Activated CD4-positive, alpha-beta T cell treated with anti-CD3 and anti-CD28 coated beads, Interleukin-2, Interleukin-6, amounts not matched to agents 100 ng/mL and 50 ng/mL, durations not matched to agents 16 hours and 8 hours (primary cell): ENCODE measurements at regions not wholly inside any gene's neighbourhood (a gene's known extent, or its start where the extent isn't known, plus 50 kb on each side); places are given as distances from the start of the nearest gene placed in this dataset.

Experiments
- DNase-seq: peaks from one replicate; pipeline ENCODE4 v3.0.0-alpha.2; 2020

GRCh38 chr4:141464366-141464765 lies 172.0 kb upstream of the IL15 start:
- DNase-seq = no peak

GRCh38 chr4:141465171-141465570 lies 171.2 kb upstream of the IL15 start:
- DNase-seq = no peak

GRCh38 chr4:141467225-141467624 lies 169.2 kb upstream of the IL15 start:
- no peak for DNase-seq

- no peak for DNase-seq
These were observed 167.0 kb upstream of the IL15 start for GRCh38 chr4:141469392-141469791.

- DNase-seq = no peak
These were observed 163.3 kb upstream of the IL15 start for GRCh38 chr4:141473026-141473540.

- DNase-seq = no peak
These were observed 162.4 kb upstream of the IL15 start for GRCh38 chr4:141473952-141474351.

GRCh38 chr4:141480950-141481349 lies 155.4 kb upstream of the IL15 start:
- no peak for DNase-seq

GRCh38 chr4:141484298-141484697 lies 152.1 kb upstream of the IL15 start:
- DNase-seq = peak; percentile 15

GRCh38 chr4:141486375-141486997 lies 149.9 kb upstream of the IL15 start:
- no peak for DNase-seq

GRCh38 chr4:141497627-141498026 lies 138.8 kb upstream of the IL15 start:
- DNase-seq = peak; percentile 7

GRCh38 chr4:141499261-141499853 lies 137.0 kb upstream of the IL15 start:
- no peak for DNase-seq

GRCh38 chr4:141501395-141501794 lies 135.0 kb upstream of the IL15 start:
- DNase-seq = no peak

GRCh38 chr4:141501931-141502330 lies 134.5 kb upstream of the IL15 start:
- no peak for DNase-seq

- DNase-seq = no peak
These were observed 133.6 kb upstream of the IL15 start for GRCh38 chr4:141502755-141503154.

- DNase-seq = no peak
These were observed 133.1 kb upstream of the IL15 start for GRCh38 chr4:141503260-141503659.

- DNase-seq = no peak
These were observed 125.3 kb upstream of the IL15 start for GRCh38 chr4:141511055-141511454.

GRCh38 chr4:141513866-141514265 lies 122.5 kb upstream of the IL15 start:
- DNase-seq = no peak

- DNase-seq = no peak
These were observed 118.2 kb upstream of the IL15 start for GRCh38 chr4:141518222-141518621.

- DNase-seq = no peak
These were observed 112.3 kb upstream of the IL15 start for GRCh38 chr4:141524116-141524515.

- no peak for DNase-seq
These were observed 111.5 kb upstream of the IL15 start for GRCh38 chr4:141524841-141525240.

GRCh38 chr4:141530627-141531026 lies 105.8 kb upstream of the IL15 start:
- DNase-seq = no peak

- no peak for DNase-seq
These were observed 101.4 kb upstream of the IL15 start for GRCh38 chr4:141534985-141535384.

- no peak for DNase-seq
These were observed 98.4 kb upstream of the IL15 start for GRCh38 chr4:141538001-141538400.

GRCh38 chr4:141540643-141541042 lies 95.7 kb upstream of the IL15 start:
- no peak for DNase-seq

- DNase-seq = no peak
These were observed 94.5 kb upstream of the IL15 start for GRCh38 chr4:141541851-141542250.
